Loucy (cell line): ENCODE measurements at regions not wholly inside any gene's neighbourhood (a gene's known extent, or its start where the extent isn't known, plus 50 kb on each side); places are given as distances from the start of the nearest gene placed in this dataset.

ENCODE experiments used
- H2AFZ ChIP-seq: fragments of 200-600 bp; sonication (generic); 2 replicates; pipeline ENCODE4 v1.6.0; 2016; ENCODE audit warnings: antibody characterized with exemption, mild to moderate bottlenecking, low read length, moderate library complexity
- H3F3A ChIP-seq: fragments of 200-600 bp; 2 replicates; pipeline ENCODE4 v1.6.0; 2016; ENCODE audit warnings: antibody characterized with exemption, low read depth, mild to moderate bottlenecking
- H3K27me3 ChIP-seq: fragments of 200-600 bp; sonication (generic); 2 replicates; pipeline ENCODE4 v1.6.1; 2014; ENCODE audit warnings: low read length, mild to moderate bottlenecking; ENCODE audit not compliant: insufficient read depth, poor library complexity, severe bottlenecking
- H3K36me3 ChIP-seq: fragments of 200-600 bp; sonication (generic); 2 replicates; pipeline ENCODE4 v1.6.1; 2016; ENCODE audit warnings: low read length; ENCODE audit not compliant: insufficient read depth
- H3K4me1 ChIP-seq: fragments of 200-600 bp; sonication (generic); 2 replicates; pipeline ENCODE4 v1.5.1; 2014; ENCODE audit warnings: low read length, mild to moderate bottlenecking; ENCODE audit not compliant: insufficient read depth, poor library complexity, severe bottlenecking
- H3K4me2 ChIP-seq: fragments of 200-600 bp; sonication (generic); 2 replicates; pipeline ENCODE4 v1.6.0; 2014; ENCODE audit warnings: antibody characterized with exemption, low read length, low read depth, mild to moderate bottlenecking; ENCODE audit not compliant: poor library complexity, severe bottlenecking
- H3K4me3 ChIP-seq: fragments of 200-600 bp; sonication (generic); 2 replicates; pipeline ENCODE4 v1.5.1; 2014; ENCODE audit warnings: low read length, mild to moderate bottlenecking, mixed read lengths; ENCODE audit not compliant: poor library complexity, severe bottlenecking
- H3K79me2 ChIP-seq: fragments of 200-600 bp; sonication (generic); 2 replicates; pipeline ENCODE4 v1.6.1; 2014; ENCODE audit warnings: low read length; ENCODE audit not compliant: insufficient read depth
- H3K9ac ChIP-seq: fragments of 200-600 bp; sonication (generic); 2 replicates; pipeline ENCODE4 v1.6.0; 2014; ENCODE audit warnings: mild to moderate bottlenecking, low read depth, low read length, moderate library complexity; ENCODE audit not compliant: poor library complexity, severe bottlenecking
- H3K9me2 ChIP-seq: fragments of 200-600 bp; sonication (generic); replicated peaks from 2 replicates; pipeline ENCODE4 v1.6.1; 2016; ENCODE audit warnings: low read depth, low read length, mixed read lengths
- H3K9me3 ChIP-seq: fragments of 200-600 bp; sonication (generic); 2 replicates; pipeline ENCODE4 v1.6.1; 2014; ENCODE audit warnings: mild to moderate bottlenecking, antibody characterized with exemption, low read length, low read depth; ENCODE audit not compliant: insufficient read depth
- H4K20me1 ChIP-seq: fragments of 200-600 bp; sonication (generic); 2 replicates; pipeline ENCODE4 v1.6.0; 2014; ENCODE audit warnings: antibody characterized with exemption, low read length, mild to moderate bottlenecking; ENCODE audit not compliant: insufficient read depth, poor library complexity, severe bottlenecking
- EZH2phosphoT487 ChIP-seq: fragments of 200-600 bp; IDR thresholded peaks from 2 replicates; pipeline ENCODE4 v1.6.1; 2018; ENCODE audit warnings: antibody characterized with exemption, mild to moderate bottlenecking, moderate library complexity, borderline replicate concordance
- TF ChIP-seq, protein P1 (sequence below): fragments of 200-600 bp; sonication (generic); conservative IDR thresholded peaks from 2 replicates; pipeline ENCODE4 v1.5.1; 2014; ENCODE audit warnings: mild to moderate bottlenecking, antibody characterized with exemption, low read length

DNA sequence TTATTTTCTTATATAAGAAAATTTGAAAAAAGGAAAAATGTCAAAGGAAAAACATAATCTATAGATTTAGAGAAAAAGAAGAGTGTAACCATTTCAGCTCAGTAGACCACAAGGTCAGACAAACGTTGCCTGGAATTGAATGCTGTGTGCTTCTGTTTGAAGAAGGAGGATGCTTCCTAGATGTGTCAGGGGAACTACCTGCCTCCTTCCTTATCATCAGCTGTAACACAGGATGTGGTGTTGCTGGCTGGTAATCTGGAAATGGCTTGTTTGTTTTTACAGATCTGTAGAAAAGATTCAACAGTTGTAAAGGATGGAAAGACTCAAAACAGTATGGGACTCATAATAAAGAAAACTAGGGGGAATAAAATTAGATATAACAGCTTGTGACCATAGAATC is 160.7 kb upstream of the MEF2C start:
- H3K9ac ChIP-seq = peak overlapping the region; percentile 58
- no peaks in the 10 kb centered on the region; the same call in 1 of the 2 replicates for H3F3A ChIP-seq
- no peak overlapping the region for H2AFZ ChIP-seq
- H3K4me3 ChIP-seq = peak overlapping the region; percentile 38
- H3K79me2 ChIP-seq = no peaks in the 10 kb centered on the region
- H3K27me3 ChIP-seq = no peaks in the 10 kb centered on the region
- H4K20me1 ChIP-seq = no peaks in the 10 kb centered on the region
- TF ChIP-seq, protein P1, sequence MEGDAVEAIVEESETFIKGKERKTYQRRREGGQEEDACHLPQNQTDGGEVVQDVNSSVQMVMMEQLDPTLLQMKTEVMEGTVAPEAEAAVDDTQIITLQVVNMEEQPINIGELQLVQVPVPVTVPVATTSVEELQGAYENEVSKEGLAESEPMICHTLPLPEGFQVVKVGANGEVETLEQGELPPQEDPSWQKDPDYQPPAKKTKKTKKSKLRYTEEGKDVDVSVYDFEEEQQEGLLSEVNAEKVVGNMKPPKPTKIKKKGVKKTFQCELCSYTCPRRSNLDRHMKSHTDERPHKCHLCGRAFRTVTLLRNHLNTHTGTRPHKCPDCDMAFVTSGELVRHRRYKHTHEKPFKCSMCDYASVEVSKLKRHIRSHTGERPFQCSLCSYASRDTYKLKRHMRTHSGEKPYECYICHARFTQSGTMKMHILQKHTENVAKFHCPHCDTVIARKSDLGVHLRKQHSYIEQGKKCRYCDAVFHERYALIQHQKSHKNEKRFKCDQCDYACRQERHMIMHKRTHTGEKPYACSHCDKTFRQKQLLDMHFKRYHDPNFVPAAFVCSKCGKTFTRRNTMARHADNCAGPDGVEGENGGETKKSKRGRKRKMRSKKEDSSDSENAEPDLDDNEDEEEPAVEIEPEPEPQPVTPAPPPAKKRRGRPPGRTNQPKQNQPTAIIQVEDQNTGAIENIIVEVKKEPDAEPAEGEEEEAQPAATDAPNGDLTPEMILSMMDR = no peak
- no peak for TF ChIP-seq EZH2phosphoT487
- no peaks in the 10 kb centered on the region for H3K9me3 ChIP-seq
- H3K36me3 ChIP-seq = no peaks in the 10 kb centered on the region
- peaks cover 36% of the 10 kb centered on the region for H3K4me1 ChIP-seq
- H3K4me2 ChIP-seq = peak overlapping the region; percentile 61
- no peaks in the 10 kb centered on the region for H3K9me2 ChIP-seq

DNA sequence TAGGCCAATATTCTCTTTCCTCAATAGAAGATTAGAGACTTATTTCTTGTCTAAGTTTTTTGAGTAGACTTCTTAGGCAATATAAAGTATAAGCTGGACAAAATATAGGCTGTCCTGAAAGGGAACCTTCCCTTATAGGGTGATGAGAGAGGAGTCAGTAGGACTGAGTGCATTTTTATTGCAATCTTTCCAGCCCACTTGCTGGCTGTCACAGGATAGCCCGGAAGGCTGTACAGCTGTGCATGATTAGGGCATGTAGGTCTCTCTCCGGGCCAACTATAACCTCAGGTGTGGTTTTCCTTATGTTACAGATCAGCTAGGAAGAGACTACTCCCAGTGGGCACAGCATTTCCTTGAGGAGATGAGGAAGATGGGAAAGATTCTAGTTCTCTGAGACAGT is 159.8 kb upstream of the MEF2C start:
- H3K79me2 ChIP-seq = no peaks in the 10 kb centered on the region
- H3K9ac ChIP-seq = peak overlapping the region; percentile 35
- no peaks in the 10 kb centered on the region for H3K9me2 ChIP-seq
- no peak overlapping the region for H3K4me2 ChIP-seq
- H3K27me3 ChIP-seq = no peaks in the 10 kb centered on the region
- no peaks in the 10 kb centered on the region for H3K9me3 ChIP-seq
- H3F3A ChIP-seq = no peaks in the 10 kb centered on the region; the same call in 1 of the 2 replicates
- H3K4me1 ChIP-seq = peaks cover 36% of the 10 kb centered on the region
- no peak overlapping the region for H2AFZ ChIP-seq
- H3K4me3 ChIP-seq = no peak overlapping the region
- H4K20me1 ChIP-seq = no peaks in the 10 kb centered on the region
- TF ChIP-seq EZH2phosphoT487 = no peak
- TF ChIP-seq, protein P1 = no peak
- no peaks in the 10 kb centered on the region for H3K36me3 ChIP-seq

DNA sequence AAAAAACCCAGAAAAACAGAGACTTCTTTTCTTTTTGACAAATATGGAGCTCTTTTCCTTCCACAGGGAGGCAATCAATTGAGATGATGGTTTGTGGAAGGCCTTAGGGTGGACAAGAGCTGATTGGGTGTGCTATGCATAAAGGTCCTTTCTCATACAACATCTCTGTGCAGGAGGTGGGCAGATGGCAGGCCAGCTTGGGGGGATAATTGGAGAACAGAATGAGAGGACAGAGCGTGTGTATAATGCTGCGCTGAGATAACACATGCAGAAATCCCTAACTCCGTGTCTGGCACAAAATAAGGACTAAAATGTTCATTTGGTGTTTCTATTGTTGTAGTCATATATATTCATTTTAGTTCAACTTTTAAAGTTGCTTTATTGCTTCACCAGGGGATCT is 159.0 kb upstream of the MEF2C start:
- Histone ChIP-seq H3K4me3 (no peak overlapping the region), H2AFZ (no peak overlapping the region), H3K9ac (no peak overlapping the region), H3K27me3 (no peaks in the 10 kb centered on the region), H3F3A (no peaks in the 10 kb centered on the region; the same call in 1 of the 2 replicates), H3K9me2 (no peaks in the 10 kb centered on the region), H3K4me2 (no peak overlapping the region), H3K79me2 (no peaks in the 10 kb centered on the region), H3K9me3 (no peaks in the 10 kb centered on the region), H3K4me1 (peaks cover 36% of the 10 kb centered on the region), H4K20me1 (no peaks in the 10 kb centered on the region), H3K36me3 (no peaks in the 10 kb centered on the region)
- TF ChIP-seq EZH2phosphoT487 = no peak
- TF ChIP-seq, protein P1 = no peak
